HL-60/S4 treated with retinoic acid at 250 ng/mL for 4 days and 3 days (cell line): ENCODE measurements at regions not wholly inside any gene's neighbourhood (a gene's known extent, or its start where the extent isn't known, plus 50 kb on each side); places are given as distances from the start of the nearest gene placed in this dataset.
"Not testable (repeated sequence)": the region's sequence is repeated elsewhere in the genome, so short reads cannot be mapped to it uniquely, and the experiment has no call there.

Experiments used
- in situ Hi-C: fragments of 300-500 bp; cut with MboI; formaldehyde crosslinking; loops from 2 replicates; pipeline ENCODE4 v1.7.0; 2022; ENCODE audit warnings: low sequenced_read_pairs

GRCh38 chrX:40883021-40883619 is 147.8 kb upstream of the MED14 start:
- in situ Hi-C loops: no loop called here

- in situ Hi-C loops: no loop called here
Observed at GRCh38 chrX:40885989-40886388, 150.6 kb upstream of the MED14 start.

GRCh38 chrX:40887476-40887875 is 152.1 kb upstream of the MED14 start:
- in situ Hi-C loops: no loop called here

GRCh38 chrX:40891798-40892197 is 156.5 kb upstream of the MED14 start:
- in situ Hi-C loops: no loop called here

GRCh38 chrX:40893251-40893910 is 158.0 kb upstream of the MED14 start:
- in situ Hi-C loops: no loop called here

GRCh38 chrX:40895246-40895645 is 159.9 kb upstream of the MED14 start:
- in situ Hi-C loops: no loop called here

- in situ Hi-C loops: no loop called here
Observed at GRCh38 chrX:40897718-40898270, 162.5 kb upstream of the MED14 start.

- in situ Hi-C loops: not testable (repeated sequence)
Observed at GRCh38 chrX:40904739-40905138, 169.4 kb upstream of the MED14 start.

GRCh38 chrX:40908026-40908425 is 172.7 kb upstream of the MED14 start:
- in situ Hi-C loops: no loop called here

GRCh38 chrX:40908857-40909475 is 173.6 kb upstream of the MED14 start:
- in situ Hi-C loops: no loop called here

- in situ Hi-C loops: no loop called here
Observed at GRCh38 chrX:40912166-40912565, 173.1 kb upstream of the USP9X start.

GRCh38 chrX:40912576-40912975 is 172.7 kb upstream of the USP9X start:
- in situ Hi-C loops: no loop called here

GRCh38 chrX:40920351-40920750 is 164.9 kb upstream of the USP9X start:
- in situ Hi-C loops: no loop called here

GRCh38 chrX:40922307-40922706 is 162.9 kb upstream of the USP9X start:
- in situ Hi-C loops: no loop called here

GRCh38 chrX:40926739-40927427 is 158.4 kb upstream of the USP9X start:
- in situ Hi-C loops: not testable (repeated sequence)

GRCh38 chrX:40928076-40928475 is 157.2 kb upstream of the USP9X start:
- in situ Hi-C loops: no loop called here

GRCh38 chrX:40931921-40932320 is 153.3 kb upstream of the USP9X start:
- in situ Hi-C loops: no loop called here

GRCh38 chrX:40933132-40933705 is 152.0 kb upstream of the USP9X start:
- in situ Hi-C loops: no loop called here

GRCh38 chrX:40933706-40934425 is 151.4 kb upstream of the USP9X start:
- in situ Hi-C loops: no loop called here

GRCh38 chrX:40936827-40937226 is 148.4 kb upstream of the USP9X start:
- in situ Hi-C loops: no loop called here

GRCh38 chrX:40938423-40938822 is 146.8 kb upstream of the USP9X start:
- in situ Hi-C loops: no loop called here
